Activated naive CD4-positive, alpha-beta T cell treated with Interleukin-2 at 50 U/mL for 16 hours (primary cell): ENCODE measurements at regions not wholly inside any gene's neighbourhood (a gene's known extent, or its start where the extent isn't known, plus 50 kb on each side); places are given as distances from the start of the nearest gene placed in this dataset.

Experiments
- DNase-seq: peaks from one replicate; pipeline ENCODE4 v3.0.0-alpha.2; 2020

DNA sequence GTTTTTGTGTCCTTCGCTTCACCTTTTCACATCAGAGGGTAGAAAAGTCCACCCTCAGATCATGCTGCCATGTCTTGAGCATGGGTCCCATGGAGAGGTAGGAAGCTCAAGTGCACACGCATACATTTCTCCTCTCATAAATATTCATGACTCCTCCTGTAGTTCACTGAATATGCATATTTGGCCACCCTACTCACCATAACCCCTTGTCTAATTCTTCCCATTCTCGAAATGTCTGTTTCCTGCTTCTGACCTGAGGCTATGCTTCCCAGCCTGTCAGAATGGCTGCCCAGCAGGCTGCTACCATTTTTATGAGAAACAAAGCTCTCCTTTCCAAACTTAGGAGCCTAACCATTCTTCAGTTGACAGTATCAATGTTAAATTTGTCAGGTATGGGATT lies 86.5 kb downstream of the ADRA2C start:
- DNase-seq: no peak

DNA sequence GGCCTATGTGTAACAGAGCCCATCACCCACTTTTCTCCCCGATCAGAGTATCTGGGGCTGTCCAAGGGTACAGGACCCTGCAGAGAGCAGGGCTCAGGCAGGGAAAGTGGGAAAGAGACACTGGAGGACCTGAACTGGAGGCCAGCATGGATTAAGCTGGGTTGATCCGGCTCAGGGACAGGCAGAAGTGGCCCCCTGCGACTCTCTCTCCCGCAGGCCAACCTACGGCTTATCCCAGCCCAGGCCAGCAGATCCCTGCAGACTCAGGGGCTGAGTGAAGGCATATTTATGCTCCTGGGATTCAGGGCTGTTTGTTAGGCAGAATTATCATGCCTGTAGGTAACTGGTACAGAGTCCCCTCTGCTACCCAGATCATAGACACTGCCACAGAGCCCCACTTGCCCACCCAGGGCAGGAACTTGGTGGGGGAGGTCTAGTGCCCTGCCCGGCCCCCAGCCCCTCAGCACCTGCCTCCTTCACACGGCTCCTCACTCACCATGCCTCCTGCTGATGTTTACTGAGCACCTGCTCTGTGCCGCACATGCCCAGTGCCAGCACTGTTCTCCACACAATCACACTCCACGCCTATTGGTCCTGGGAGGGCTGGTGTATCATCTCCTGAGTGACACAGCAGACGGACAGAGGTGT lies 87.3 kb downstream of the ADRA2C start:
- no peak for DNase-seq

DNA sequence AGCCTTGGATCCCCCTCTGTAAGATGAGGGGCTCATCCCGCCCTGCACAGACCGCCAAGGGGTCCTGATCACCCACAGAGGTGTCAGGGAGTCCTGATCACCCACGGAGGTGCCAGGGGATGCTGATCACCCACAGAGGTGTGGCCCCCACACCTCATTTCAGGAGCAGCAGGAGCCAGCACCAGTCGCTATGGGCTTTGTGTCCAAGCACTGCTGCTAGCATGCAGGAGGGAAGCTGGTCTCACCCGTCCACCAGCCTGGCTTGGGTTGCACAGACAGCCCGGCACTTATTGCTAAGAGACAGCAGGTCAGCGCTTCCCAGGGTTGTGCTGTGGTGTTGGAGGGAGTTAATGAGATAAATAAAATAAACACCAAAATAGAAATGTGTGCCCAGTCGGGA lies 88.5 kb downstream of the ADRA2C start:
- DNase-seq: no peak

DNA sequence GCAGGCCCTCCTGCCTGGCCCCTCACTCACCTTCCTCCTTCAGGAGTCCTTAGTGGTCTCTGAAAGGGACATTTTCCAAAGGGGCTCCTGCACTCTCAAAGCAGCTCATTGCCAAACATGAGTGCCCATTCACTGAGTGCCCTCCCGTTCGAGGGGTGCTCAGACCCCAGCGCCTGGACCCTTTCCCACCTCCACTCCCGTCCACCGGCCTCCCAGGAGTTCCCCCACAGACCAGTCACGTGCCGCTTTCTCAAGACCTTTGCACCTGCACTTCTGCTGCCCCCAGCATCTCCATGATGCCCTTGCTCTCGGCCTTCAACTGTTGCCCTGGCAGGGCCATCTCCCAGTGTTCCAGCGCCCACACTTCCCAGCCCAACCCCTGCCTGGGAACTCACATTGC lies 89.5 kb downstream of the ADRA2C start:
- no peak for DNase-seq

DNA sequence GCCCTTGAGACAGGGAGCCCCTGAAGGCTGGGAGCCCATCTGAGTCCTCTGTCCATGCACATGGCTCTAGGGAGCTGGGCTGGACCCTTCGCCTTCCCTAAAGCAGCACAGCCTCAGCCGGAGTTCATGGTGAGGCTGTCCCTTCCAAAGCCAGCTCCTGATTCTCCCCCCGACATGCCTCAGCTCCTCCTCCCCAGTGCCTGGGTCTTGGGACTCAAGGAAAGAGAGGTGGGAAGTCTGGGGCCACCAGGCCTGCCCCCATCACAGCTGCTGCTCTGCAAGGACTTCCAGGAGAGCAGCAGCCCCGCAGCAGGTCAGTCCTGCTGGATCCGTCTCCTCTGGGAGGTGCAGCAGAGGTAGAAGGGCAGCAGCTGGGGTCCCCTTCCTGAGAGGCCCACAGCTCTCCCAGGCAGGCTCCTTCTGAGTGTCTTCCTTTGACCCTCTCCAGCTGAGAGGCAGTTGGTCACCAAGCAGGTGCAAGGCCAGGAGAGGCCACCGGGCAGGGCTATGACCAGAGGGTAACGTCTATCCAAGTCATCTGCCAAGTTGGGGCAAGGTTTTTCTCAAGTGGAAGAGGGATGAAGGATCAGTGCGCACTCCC lies 90.5 kb downstream of the ADRA2C start:
- DNase-seq: no peak

DNA sequence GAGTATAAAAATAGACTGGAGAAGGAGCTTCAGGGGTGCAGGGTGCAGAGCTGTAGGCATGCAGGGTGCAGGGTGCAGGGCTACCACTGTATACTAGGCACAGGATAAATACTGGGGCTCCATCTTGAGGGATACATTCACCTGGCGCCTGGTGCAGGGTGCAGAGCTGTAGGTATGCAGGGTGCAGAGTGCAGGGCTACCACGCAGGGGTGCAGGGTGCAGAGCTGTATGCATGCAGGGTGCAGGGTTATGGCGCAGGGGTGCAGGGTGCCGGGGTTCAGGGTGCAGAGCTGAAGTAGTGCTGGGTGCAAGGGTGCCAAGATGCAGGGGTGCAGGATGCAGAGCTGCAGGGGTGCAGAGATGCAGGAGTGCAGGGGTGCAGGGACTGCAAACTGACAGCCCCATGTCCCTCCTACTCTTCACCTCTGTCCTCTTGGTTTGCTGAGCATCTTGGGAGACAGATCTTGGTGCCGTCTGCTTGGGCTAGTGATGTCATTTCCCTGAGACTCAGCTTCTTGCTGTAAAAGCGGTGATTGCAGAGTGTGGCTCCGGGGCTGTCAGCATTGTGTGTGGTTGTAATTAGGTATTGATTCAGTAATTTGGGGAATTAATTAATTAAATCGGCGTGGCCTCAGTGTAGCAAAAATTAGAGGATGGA lies 91.2 kb downstream of the ADRA2C start:
- DNase-seq: no peak

DNA sequence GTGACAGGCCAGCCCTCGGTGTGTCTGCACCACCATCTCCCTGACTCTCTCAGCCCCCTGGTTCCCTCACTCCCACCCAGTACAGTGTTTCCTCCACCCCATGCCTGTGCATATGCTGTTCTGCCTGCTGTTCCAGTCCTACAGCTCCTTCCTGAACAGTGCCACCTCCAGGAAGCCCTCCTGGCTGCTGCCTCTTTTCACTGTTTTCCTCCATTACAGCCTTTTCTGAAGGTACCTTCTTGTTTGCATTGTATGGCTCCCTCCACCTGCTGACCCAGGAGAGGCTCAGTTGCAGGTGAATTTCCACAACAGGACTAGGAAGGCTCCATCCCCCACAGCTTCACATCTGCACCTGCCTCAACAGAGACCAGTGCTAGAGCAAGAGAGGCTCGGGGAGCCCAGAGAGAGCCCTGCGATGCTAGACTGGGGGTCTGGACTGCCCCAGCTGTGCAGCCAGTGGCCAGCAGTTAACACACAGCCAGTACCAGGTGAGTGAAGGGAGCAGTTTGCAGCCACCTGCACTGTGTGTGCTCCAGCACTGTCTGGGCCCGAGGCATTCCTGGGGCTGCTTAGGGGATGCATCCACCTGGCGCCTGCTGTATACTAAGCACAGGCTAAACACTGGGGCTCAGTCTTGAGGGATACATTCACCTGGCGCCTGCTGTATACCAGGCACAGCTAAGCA lies 92.0 kb downstream of the ADRA2C start:
- DNase-seq: no peak

DNA sequence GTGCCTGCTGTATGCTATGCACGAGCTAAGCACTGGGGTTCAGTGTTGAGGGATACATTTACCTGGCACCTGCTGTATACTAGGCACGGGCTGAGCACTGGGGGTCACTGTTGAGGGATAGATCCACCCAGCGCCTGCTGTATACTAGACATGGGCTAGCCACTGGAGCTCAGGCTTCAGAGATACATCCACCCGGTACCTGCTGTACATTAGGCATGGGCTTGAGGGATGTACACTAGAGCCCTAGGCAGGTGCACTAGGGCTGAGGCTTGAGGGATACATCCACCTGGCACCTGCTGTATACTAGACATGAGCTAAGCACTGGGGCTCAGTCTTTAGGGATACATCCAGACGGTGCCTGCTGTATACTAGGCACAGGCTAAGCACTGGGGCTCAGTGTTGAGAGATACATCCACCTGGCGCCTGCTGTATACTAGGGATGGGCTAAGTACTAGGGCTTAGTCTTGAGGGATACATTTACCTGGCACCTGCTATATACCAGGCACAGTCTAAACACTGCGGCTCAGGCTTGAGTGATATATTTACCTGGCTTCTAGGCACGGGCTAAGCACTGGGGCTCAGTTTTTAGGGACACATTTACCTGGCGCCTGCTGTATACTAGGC lies 92.7 kb downstream of the ADRA2C start:
- DNase-seq: no peak

DNA sequence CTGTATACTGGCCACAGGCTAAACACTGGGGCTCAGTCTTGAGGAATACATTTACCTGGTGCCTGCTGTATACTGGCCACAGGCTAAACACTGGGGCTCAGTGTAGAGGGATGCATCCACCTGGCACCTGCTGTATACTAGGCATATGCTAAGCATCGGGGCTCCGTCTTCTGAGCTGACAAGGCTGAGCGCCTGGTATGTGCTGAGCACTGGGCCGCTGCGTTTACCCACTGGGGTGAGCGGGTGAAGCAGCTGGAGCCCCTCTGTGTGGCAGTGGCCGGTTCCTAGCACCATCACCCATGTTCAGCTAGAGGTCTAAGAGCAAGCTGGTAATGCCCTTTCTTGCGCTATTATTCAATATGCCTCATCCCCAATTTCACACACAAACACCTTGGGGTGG lies 93.4 kb downstream of the ADRA2C start:
- DNase-seq: no peak

DNA sequence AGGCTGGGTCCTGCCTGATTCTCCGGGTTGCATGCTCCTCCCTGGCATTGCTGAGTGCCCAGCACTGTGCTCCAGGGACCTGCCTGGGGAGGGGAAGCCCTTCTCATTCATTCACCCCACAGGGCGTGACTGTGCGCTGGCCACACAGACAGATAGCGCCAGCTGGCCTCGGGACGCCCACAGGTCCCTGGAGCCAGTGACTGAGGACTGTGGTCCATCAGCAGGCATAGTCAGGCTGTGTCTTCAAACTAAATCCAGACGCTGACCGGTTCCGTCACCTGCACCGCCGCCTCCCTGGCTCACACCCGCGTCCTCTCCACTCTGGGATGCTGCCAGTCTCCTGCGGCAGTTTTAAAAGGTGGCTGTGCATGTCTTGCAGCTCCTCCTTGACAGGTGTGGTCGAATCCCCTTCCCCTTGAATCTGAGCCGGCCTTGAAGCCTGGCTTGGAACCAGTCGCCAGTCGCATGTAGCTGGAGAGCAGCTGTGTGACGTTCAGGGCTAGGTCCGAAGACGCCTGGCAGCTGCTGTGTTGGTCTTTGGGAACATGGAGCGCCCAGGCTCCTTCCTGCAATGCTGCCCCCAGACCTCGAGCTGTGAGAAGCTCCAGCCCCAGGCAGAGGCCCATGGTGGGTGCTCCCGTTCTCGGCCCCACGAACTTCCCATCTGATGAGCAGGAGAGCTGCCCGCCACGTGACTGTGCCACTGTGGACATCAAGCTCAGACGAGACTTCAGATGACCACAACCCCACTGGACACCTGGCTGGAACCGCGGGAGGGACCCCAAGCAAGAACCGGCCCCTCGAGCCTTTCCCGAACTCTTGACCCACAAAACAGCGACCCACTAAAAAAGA lies 94.1 kb downstream of the ADRA2C start:
- DNase-seq: no peak

DNA sequence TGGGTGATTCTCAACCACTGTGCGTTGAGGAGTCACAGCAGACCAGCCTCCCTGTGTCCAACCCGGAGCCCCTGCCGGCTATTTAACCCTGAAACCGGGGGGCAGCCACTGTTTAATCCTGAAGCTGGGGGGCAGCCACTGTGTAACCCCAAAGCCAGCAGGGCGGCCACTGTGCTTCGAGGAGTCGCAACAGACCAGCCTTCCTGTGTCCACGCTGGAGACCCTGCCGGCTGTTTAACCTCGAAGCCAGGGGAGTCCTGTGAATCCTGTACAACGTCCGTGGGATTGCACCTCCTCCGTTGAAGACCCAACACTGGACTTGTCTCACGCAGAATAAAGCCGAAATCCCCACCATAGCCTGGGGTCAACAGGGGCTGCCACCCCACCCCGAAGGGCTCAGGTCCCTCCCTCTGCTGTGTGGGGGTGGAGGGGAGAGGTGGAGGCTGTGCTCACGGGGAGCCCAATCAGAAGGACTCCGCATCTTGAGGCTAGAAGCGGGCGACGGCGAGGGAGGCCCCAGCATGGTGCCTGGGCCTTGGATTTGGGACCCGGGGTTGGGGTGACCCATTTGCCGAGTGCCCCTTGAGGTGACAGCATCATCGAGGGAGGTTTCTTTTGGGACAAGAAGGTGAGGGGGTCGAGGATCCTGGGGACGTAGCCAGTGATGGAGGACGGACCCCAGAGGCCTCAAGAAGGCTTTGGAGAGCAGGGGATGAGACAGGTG lies 94.9 kb downstream of the ADRA2C start:
- DNase-seq: no peak

DNA sequence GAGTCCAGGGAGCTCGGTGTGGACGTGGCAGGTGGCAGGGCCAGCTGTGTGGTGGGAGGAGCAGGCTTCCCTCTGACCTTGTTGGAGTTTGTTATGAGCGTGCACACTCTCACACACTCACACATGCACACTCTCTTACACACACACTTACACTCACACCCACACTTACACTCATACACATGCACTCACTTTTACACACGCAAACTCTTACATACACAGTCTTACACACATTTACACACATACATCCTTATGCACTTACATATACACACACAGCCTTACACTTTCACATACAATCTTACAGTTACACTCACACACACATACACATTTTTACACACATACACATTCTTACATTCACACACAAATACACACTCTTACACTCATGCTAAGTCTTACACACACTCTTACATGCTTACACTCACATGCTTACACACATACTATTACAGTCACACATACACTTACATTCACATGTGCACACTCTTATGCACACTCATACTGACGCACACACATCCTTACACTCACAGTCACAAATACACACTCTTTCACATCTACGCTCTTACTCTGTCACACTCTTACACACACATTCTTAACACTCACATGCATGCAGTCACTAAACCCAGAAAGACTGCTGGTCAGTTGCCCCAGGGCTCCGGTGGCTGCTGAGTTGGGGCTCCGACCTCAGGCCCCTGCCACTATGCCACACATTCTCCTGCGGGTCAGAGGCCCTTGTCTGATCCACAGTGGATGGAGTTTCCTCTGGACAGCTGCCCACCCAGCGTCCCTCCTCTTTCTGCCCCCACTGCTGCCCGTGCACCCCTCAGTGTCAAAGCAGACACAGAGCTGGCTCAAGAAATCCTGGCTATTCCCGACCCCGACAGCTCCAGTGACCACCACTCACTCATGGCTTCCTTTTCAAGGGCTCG lies 95.8 kb downstream of the ADRA2C start:
- no peak for DNase-seq

DNA sequence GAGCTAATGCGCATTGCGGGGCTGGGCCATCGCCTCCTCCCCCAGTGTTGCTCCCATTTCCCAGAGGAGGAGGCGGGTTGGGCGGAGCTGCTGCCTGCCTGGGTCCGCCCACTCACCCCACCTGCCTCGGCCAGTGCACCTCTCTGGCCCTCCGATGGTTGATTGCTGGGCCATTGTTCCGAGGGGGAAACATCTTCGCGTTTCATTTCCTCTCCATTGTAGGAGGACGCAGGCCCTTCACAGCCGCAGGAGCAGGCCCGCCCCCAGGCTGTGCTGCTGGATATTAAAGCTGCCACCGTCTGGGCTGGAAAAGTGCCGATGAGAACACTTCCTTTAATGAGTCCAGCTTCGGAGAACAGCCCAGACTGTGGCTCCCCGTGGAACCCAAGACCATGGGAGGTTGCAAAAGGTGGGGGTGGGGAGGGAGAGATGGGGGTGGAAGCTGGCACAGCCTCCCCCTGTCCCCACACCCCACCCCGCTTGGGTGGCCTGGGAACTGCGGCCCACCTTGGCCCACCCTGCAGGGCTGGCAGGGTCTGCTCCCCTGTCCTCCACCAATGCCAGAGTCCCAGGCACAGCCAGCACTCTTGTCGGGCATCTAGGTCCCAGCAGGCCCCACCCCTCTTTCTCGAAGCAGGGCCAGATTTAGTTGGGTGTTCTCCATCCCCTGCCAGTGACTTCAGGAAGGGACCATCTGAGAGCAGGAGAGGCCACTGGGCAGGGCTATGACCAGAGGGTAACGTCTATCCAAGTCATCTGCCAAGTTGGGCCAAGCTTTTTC lies 96.6 kb downstream of the ADRA2C start:
- no peak for DNase-seq

DNA sequence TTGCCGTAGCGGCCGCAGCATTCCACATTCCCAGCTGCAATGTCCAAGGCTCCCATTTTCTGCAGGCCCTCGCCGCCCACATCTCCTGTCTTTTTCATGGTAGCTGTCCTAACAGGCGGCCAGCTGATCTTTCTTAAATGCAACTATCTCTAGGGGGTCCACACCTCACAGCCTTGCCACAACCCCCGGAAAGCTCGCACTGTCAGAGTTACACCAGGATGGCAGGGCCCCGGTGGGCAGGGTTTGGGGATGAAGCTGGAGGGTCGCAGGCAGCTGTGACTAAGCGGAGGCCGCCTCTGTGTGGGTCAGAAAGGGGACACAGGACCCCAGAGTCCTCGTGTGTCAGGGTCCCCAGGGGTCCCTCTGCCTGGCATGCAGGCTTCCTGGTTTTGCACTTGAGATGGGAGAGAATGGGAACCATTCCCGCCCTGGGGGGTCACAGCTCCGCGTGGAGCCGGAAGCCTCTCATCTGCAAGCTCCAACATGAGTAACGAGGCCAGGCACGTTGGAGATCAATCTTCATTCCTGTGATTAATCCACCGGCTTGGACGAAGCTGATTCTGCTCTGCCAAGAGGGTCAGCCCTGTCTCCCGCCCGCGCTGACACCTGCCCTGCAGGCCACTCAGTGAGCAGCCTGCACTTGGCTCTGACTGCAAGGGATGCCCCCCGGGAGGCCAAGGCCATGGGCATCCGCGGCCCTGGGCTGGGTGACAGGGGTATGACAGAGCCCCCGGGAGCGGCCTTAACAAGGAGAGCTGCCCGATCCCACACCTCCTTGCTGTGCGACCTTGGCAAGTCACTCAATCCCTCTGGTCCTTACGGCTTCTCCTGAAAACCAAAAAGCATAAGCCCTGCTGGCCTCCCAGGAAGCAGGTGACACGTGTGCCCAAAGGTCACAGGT lies 97.9 kb downstream of the ADRA2C start:
- DNase-seq: no peak

DNA sequence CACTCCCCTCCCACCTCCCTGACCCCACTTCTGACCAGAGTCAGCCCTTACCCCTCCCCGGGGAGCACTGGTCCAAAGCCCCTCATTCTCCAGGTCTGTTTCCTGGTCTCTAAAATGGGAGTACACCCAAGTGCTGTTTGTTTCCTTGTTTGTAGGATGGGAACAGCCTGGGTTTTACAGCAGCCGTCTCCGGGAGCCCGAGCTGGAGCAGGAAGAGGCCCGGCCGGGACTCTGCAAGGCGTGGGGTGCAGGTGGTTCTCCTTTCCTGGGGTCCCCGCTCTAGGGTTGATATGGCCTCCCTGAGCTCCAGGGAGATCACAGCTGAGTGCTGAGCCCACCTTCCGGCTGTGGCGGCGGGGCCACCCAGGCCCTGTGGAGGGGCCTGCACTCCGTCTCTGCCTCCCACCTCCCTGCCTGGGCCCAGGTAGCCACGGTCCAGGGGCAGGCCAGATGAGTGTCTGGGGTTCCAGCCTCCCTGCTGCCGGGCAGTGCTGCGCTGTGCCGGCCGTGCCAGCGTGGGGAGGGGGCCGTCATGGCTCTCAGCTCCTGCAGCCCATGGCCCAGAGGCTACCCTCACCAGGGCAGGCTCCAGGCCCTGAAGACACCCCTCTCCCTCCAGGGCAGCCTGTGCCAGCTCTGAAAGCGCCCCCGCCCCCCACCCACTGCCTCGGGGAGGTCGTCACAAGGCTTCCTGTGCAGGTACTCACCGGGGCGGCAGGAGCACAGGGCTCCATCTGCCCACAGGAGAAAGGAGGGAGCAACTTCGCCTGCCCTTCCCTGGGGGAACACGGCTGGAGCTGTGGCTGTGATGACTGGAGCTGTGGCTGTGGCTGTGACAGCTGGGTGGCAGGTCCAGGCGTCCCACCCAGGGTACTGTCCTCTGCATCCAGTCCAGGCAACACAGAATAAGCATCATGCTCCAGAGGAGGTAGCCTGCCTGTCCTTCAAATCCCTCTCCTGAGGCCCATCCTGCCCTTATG lies 98.8 kb downstream of the ADRA2C start:
- no peak for DNase-seq

DNA sequence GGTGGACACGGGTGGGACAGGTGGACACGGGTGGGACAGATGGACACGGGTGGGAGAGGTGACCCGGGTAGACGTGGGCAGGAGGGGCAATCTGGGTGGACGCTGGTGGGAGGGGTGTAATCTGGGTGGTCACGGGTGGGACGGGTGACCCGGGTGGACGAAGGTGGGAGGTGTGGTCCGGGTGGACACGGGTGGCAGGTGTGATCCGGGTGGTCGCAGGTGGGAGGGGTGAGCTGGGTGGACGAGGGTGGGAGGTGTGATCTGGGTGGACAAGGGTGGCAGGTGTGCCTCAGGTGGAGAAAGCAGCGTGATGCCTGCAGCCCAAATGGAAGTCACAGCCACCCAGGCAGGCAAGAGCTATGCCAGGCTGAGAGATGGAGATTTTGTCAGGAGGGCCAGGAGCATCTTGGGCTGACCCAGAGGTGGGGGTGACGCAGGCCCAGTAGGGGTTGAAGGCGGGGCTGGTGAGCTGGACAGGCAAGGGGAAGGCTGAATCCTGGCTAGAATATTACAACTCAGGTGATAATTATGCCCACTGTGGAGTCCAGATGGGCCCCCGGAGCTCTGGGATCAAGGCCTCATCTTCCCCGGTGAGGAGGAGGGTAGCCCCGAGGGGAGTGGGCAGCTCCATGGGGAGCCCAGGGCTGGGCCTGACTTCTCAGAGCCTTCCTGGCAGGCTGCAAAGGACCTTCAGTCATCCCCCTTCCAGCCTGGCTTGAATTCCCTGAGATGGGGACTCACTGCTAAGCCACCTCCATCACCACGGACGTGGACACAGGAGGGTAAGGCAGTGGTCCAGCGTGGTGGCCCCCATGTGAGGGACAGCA lies 100.0 kb downstream of the ADRA2C start:
- no peak for DNase-seq

DNA sequence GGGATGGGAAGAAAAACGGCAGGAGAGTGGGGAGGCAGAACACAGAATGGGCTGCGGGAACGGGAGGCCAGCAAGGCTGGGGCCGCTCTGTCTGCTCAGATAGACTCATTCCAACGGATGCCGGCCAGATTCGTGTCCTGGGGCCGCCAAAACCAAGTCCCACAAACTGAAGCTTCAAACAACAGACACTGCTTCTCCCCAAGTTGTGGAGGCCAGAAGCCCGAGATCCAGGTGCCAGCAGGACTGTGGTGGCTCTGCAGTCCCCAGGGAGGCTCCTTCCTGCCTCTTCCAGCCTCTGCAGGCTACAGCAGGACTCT lies 100.6 kb downstream of the ADRA2C start:
- DNase-seq: no peak
